ENCODE measurements at regions not wholly inside any gene's neighbourhood (a gene's known extent, or its start where the extent isn't known, plus 50 kb on each side); places are given as distances from the start of the nearest gene placed in this dataset.
"Not testable (repeated sequence)": the region's sequence is repeated elsewhere in the genome, so short reads cannot be mapped to it uniquely, and the experiment has no call there.

DNA sequence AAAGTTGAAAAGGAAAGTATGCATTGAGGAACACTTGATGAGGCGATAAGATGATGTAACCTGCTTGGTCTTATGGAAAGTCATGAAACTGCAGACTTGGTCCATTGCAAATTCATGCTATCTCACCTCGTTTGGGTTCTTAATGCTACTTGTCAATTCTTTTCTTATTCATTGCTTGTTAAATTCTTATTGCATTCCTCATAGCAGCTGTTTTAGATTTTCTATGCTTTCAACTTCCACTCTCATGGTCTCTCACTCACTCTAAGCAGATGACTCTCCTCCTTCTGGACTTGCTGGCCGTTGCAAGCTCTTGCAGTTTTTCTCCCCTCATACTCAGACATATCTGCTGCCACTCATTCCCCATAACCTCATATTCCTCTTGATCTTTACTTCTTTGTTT lies 67.8 kb upstream of the CSNK1A1L start:
- no peak for ATAC-seq (ENCODE audit: poor library complexity)
- no peaks in the 10 kb centered on the region for H3K9me3 Mint-ChIP-seq

DNA sequence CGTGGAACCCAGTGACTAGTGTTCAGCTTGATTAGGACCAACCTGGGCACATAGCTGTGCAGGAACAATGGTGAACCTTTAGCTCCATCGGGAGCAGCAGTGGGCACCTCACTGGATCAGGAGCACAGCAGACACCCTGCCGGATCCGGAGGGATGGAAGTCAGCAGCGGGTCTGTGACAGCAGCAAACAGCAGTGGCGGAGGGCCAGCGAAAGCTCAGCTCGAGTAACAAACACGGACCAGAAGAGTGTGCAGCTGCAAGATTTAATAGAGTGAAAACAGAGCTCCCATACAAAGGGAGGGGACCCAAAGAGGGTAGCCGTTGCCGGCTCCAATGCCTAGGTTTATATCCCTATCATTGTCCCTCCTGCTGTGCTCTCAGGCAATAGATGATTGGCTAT lies 66.8 kb upstream of the CSNK1A1L start:
- H3K36me3 ChIP-seq (ENCODE audit: insufficient read depth, low read length); H3K27ac ChIP-seq (ENCODE audit: low read depth in 1 of 2, low read length in 2 of 2); POLR2A ChIA-PET; H3K27ac Mint-ChIP-seq; H3K27me3 ChIP-seq (ENCODE audit: control insufficient read depth in 1 of 2, insufficient read depth in 2 of 2, low read length in 2 of 2); H3K27me3 Mint-ChIP-seq; H3K36me3 Mint-ChIP-seq (ENCODE audit: low read depth); H3K4me1 Mint-ChIP-seq (ENCODE audit: low read depth); H3K4me3 Mint-ChIP-seq; CTCF ChIA-PET; H3K9me3 ChIP-seq (ENCODE audit: control insufficient read depth in 1 of 2, insufficient read depth in 1 of 2, low read length in 2 of 2); intact Hi-C loops (cut with DNase I, micrococcal nuclease); H3K4me3 ChIP-seq (ENCODE audit: low read length); ATAC-seq (ENCODE audit: poor library complexity); H3K9me3 Mint-ChIP-seq; H3K4me1 ChIP-seq (ENCODE audit: insufficient read depth, low read length); DNase-seq: not testable (repeated sequence)

More for the DNA sequence above, 67.8 kb upstream of the CSNK1A1L start:
- TF ChIP-seq, protein P1, sequence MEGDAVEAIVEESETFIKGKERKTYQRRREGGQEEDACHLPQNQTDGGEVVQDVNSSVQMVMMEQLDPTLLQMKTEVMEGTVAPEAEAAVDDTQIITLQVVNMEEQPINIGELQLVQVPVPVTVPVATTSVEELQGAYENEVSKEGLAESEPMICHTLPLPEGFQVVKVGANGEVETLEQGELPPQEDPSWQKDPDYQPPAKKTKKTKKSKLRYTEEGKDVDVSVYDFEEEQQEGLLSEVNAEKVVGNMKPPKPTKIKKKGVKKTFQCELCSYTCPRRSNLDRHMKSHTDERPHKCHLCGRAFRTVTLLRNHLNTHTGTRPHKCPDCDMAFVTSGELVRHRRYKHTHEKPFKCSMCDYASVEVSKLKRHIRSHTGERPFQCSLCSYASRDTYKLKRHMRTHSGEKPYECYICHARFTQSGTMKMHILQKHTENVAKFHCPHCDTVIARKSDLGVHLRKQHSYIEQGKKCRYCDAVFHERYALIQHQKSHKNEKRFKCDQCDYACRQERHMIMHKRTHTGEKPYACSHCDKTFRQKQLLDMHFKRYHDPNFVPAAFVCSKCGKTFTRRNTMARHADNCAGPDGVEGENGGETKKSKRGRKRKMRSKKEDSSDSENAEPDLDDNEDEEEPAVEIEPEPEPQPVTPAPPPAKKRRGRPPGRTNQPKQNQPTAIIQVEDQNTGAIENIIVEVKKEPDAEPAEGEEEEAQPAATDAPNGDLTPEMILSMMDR (IDR thresholded peaks at IDR 0.05), result no peak
- H3K4me1 Mint-ChIP-seq (ENCODE audit: low read depth), result no peaks in the 10 kb centered on the region
- H3K9me3 ChIP-seq (ENCODE audit: control insufficient read depth in 1 of 2, insufficient read depth in 1 of 2, low read length in 2 of 2), result no peaks in the 10 kb centered on the region
- H3K27ac ChIP-seq (ENCODE audit: low read depth in 1 of 2, low read length in 2 of 2), result no peak overlapping the region
- H3K27me3 Mint-ChIP-seq, result peaks cover 3% of the 10 kb centered on the region
- H3K4me3 Mint-ChIP-seq, result no peak overlapping the region
- H3K36me3 Mint-ChIP-seq (ENCODE audit: low read depth), result no peaks in the 10 kb centered on the region
- no peaks in the 10 kb centered on the region for H3K4me1 ChIP-seq (ENCODE audit: insufficient read depth, low read length)
- H3K4me3 ChIP-seq (ENCODE audit: low read length), result no peak overlapping the region
- H3K27ac Mint-ChIP-seq, result no peak overlapping the region
- ChIA-PET POLR2A (no interaction called here), CTCF (no interaction called here)
- DNase-seq, result no peak
- no peaks in the 10 kb centered on the region for H3K27me3 ChIP-seq (ENCODE audit: control insufficient read depth in 1 of 2, insufficient read depth in 2 of 2, low read length in 2 of 2)
- H3K36me3 ChIP-seq (ENCODE audit: insufficient read depth, low read length), result no peaks in the 10 kb centered on the region
- intact Hi-C loops (cut with DNase I, micrococcal nuclease), result no loop called here

DNA sequence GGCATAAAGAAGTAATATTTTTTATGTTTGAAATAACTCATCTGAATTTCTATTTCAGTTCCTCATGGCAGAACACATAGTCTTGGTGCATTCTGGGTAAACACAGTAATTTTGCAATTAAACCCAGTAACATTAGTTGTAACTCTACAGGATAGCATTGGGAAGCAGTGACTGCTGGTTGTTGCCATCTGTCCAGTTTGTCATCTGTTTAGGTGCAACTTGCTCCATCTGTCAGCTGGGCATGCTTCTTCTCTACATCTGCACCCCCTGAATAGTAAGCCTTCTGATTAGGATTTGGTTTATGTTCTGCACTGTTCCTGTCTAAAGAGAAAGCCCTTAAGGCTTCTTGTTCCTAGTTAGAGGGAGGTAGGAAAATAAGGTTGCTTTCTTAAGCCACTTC lies 63.5 kb upstream of the CSNK1A1L start:
- H3K4me3 ChIP-seq (ENCODE audit: low read length), result no peak overlapping the region
- no peaks in the 10 kb centered on the region for H3K36me3 ChIP-seq (ENCODE audit: insufficient read depth, low read length)
- Mint-ChIP-seq H3K4me3 (no peak overlapping the region), H3K27me3 (peaks cover 3% of the 10 kb centered on the region), H3K4me1 (ENCODE audit: low read depth) (no peaks in the 10 kb centered on the region), H3K36me3 (ENCODE audit: low read depth) (no peaks in the 10 kb centered on the region), H3K27ac (no peak overlapping the region), H3K9me3 (no peaks in the 10 kb centered on the region)
- TF ChIP-seq, protein P1 (IDR thresholded peaks at IDR 0.05), result no peak
- ATAC-seq (ENCODE audit: poor library complexity) (no peak), DNase-seq (no peak)
- H3K27ac ChIP-seq (ENCODE audit: low read depth in 1 of 2, low read length in 2 of 2), result no peak overlapping the region
- ChIA-PET CTCF (no interaction called here), POLR2A (no interaction called here)
- intact Hi-C loops (cut with DNase I, micrococcal nuclease), result no loop called here
- H3K27me3 ChIP-seq (ENCODE audit: control insufficient read depth in 1 of 2, insufficient read depth in 2 of 2, low read length in 2 of 2), result no peaks in the 10 kb centered on the region
- H3K9me3 ChIP-seq (ENCODE audit: control insufficient read depth in 1 of 2, insufficient read depth in 1 of 2, low read length in 2 of 2), result no peaks in the 10 kb centered on the region
- H3K4me1 ChIP-seq (ENCODE audit: insufficient read depth, low read length), result no peaks in the 10 kb centered on the region

DNA sequence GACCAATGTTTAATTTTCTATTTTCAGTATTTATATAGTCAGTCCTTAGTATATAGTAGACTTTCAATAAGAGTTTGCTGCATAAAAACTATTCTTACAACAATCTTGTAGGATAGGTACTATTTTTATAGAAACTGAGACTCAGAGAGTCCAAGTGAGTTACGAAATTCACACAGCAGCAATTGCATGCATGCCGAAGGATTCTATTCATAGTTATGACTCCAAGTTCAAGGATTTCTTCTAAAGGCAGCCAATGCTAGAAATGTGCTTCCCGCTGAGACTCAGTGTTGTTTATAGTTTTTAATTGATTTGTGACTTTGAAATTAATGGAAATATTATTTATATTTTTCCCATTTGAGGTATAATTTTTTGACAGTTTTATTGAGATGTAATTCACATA lies 62.7 kb upstream of the CSNK1A1L start:
- H3K4me1 Mint-ChIP-seq (ENCODE audit: low read depth), result no peaks in the 10 kb centered on the region
- no peaks in the 10 kb centered on the region for H3K36me3 Mint-ChIP-seq (ENCODE audit: low read depth)
- ChIA-PET POLR2A (no interaction called here), CTCF (interaction anchor here (0.7 kb wide), 1 partner anchor 739 kb away, joined by 5 read pairs; no protein-coding TSS in a partner anchor)
- intact Hi-C loops (cut with DNase I, micrococcal nuclease), result no loop called here
- no peak overlapping the region for H3K27ac Mint-ChIP-seq
- H3K27me3 Mint-ChIP-seq, result peaks cover 3% of the 10 kb centered on the region
- Histone ChIP-seq H3K36me3 (ENCODE audit: insufficient read depth, low read length) (no peaks in the 10 kb centered on the region), H3K27ac (ENCODE audit: low read depth in 1 of 2, low read length in 2 of 2) (no peak overlapping the region), H3K27me3 (ENCODE audit: control insufficient read depth in 1 of 2, insufficient read depth in 2 of 2, low read length in 2 of 2) (no peaks in the 10 kb centered on the region), H3K9me3 (ENCODE audit: control insufficient read depth in 1 of 2, insufficient read depth in 1 of 2, low read length in 2 of 2) (no peaks in the 10 kb centered on the region), H3K4me1 (ENCODE audit: insufficient read depth, low read length) (no peaks in the 10 kb centered on the region), H3K4me3 (ENCODE audit: low read length) (no peak overlapping the region)
- no peaks in the 10 kb centered on the region for H3K9me3 Mint-ChIP-seq
- DNase-seq (no peak), ATAC-seq (ENCODE audit: poor library complexity) (no peak)
- no peak overlapping the region for H3K4me3 Mint-ChIP-seq
- TF ChIP-seq, protein P1 (IDR thresholded peaks at IDR 0.05), result no peak
